ENCODE measurements at regions not wholly inside any gene's neighbourhood (a gene's known extent, or its start where the extent isn't known, plus 50 kb on each side); places are given as distances from the start of the nearest gene placed in this dataset.
"Not testable (repeated sequence)": the region's sequence is repeated elsewhere in the genome, so short reads cannot be mapped to it uniquely, and the experiment has no call there.

DNA sequence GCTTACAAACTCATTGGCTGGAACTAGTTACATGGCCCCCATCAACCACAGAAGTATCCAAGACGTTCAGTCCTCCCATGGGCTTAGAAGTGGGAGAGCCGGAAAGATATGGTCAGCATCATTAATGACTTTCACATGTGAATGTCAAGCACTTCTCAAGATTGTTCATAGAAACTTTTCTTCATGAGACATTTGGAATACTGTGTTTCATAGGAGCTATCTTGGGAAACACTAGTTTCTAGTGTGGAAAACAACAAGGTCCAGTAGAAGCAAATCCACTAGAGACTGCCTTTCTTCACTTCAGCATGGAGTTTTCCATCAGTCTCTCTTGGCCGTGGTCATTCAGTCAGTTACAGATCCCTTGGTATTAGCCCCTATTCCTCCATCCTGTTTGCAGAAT, 160.9 kb downstream of the C11orf91 start:
- intact Hi-C loops (cut with micrococcal nuclease), result no loop called here
- H3K4me1 Mint-ChIP-seq (ENCODE audit: low read depth), result no peaks in the 10 kb centered on the region
- H3K9me3 Mint-ChIP-seq, result no peaks in the 10 kb centered on the region
- H3K27me3 Mint-ChIP-seq, result peaks cover 14% of the 10 kb centered on the region
- no peaks in the 10 kb centered on the region for H3K36me3 Mint-ChIP-seq (ENCODE audit: low read depth)
- no peak overlapping the region for H3K4me3 Mint-ChIP-seq
- H3K27ac Mint-ChIP-seq, result no peak overlapping the region

DNA sequence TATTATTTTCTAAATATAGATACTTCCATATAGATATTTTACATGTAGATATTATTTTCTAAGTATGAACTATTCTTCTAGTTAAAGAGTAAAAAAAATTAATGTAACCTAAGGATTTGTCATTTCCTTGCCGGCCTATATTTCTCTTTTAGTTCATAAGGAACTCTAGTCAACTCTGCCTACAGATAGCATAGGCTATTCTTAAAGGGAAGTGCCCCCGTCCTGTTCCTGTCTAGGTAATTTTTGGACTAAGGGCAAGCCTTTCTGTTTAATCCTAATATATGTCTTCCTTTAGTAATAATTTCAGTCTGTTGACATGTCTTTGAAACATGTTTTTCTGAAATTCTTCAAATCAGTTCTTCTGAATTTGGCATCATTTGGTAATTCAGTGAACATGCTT, 161.9 kb downstream of the C11orf91 start:
- intact Hi-C loops (cut with micrococcal nuclease), result no loop called here
- H3K36me3 Mint-ChIP-seq (ENCODE audit: low read depth), result no peaks in the 10 kb centered on the region
- peaks cover 21% of the 10 kb centered on the region for H3K27me3 Mint-ChIP-seq

GRCh38 chr11:33536178-33536577, 164.4 kb downstream of the C11orf91 start:
- H3K9me3 Mint-ChIP-seq, result no peaks in the 10 kb centered on the region
- no peak overlapping the region for H3K4me3 Mint-ChIP-seq
- no peaks in the 10 kb centered on the region for H3K36me3 Mint-ChIP-seq (ENCODE audit: low read depth)
- intact Hi-C loops (cut with micrococcal nuclease), result no loop called here
- H3K27ac Mint-ChIP-seq, result no peak overlapping the region
- H3K4me1 Mint-ChIP-seq (ENCODE audit: low read depth), result no peaks in the 10 kb centered on the region
- peaks cover 22% of the 10 kb centered on the region for H3K27me3 Mint-ChIP-seq

More for the DNA sequence above, 161.9 kb downstream of the C11orf91 start:
- Mint-ChIP-seq H3K27ac (no peak overlapping the region), H3K4me1 (ENCODE audit: low read depth) (no peaks in the 10 kb centered on the region), H3K4me3 (no peak overlapping the region), H3K9me3 (no peaks in the 10 kb centered on the region)

GRCh38 chr11:33534575-33534974, 166.1 kb downstream of the C11orf91 start:
- Mint-ChIP-seq H3K9me3 (no peaks in the 10 kb centered on the region), H3K4me1 (ENCODE audit: low read depth) (no peaks in the 10 kb centered on the region), H3K27ac (no peak overlapping the region), H3K27me3 (peaks cover 24% of the 10 kb centered on the region), H3K4me3 (no peak overlapping the region), H3K36me3 (ENCODE audit: low read depth) (no peaks in the 10 kb centered on the region)
- intact Hi-C loops (cut with micrococcal nuclease), result no loop called here

DNA sequence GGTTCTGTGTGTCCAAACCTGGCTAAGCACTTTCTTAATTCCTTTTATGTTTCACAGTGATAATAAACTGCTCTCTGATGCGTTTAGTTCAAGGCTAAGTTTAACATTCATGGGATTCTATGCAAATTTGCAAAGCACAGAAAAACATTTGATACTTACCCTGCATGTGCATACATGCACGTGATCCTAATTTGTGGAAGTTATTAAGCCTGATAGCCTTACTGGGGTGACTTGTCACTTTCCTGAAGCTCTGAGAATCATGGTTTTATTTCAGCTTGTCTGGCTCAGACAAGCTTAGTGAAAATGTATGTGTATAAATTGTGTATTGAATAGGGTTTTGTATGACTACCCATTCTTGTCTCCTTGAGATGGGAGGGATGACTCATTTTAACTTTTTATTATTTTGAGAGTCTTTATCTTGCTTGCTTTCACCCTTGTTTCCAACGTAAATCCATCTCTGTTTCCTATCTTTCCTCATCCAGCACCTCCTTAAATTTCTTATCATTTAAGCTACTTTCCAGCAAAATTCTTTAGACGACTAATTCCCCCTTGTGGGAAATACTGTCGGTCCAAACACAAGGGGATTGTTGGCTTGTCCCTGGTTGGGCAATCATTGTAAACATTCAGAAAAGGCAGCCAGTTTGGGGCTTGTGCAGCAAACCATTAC, 167.1 kb downstream of the C11orf91 start:
- no peak overlapping the region for H3K4me3 Mint-ChIP-seq
- no peaks in the 10 kb centered on the region for H3K4me1 Mint-ChIP-seq (ENCODE audit: low read depth)
- H3K27me3 Mint-ChIP-seq, result peaks cover 24% of the 10 kb centered on the region
- intact Hi-C loops (cut with micrococcal nuclease), result no loop called here
- no peaks in the 10 kb centered on the region for H3K9me3 Mint-ChIP-seq
- no peak overlapping the region for H3K27ac Mint-ChIP-seq
- H3K36me3 Mint-ChIP-seq (ENCODE audit: low read depth), result no peaks in the 10 kb centered on the region

GRCh38 chr11:33532720-33533385, 167.8 kb downstream of the C11orf91 start:
- no peak overlapping the region for H3K4me3 Mint-ChIP-seq
- H3K27me3 Mint-ChIP-seq, result peaks cover 26% of the 10 kb centered on the region
- no peaks in the 10 kb centered on the region for H3K9me3 Mint-ChIP-seq
- intact Hi-C loops (cut with micrococcal nuclease), result no loop called here
- H3K36me3 Mint-ChIP-seq (ENCODE audit: low read depth), result no peaks in the 10 kb centered on the region
- H3K4me1 Mint-ChIP-seq (ENCODE audit: low read depth), result no peaks in the 10 kb centered on the region
- no peak overlapping the region for H3K27ac Mint-ChIP-seq

GRCh38 chr11:33532257-33532656, 168.4 kb downstream of the C11orf91 start:
- Mint-ChIP-seq H3K27ac (no peak overlapping the region), H3K4me1 (ENCODE audit: low read depth) (no peaks in the 10 kb centered on the region), H3K36me3 (ENCODE audit: low read depth) (no peaks in the 10 kb centered on the region), H3K4me3 (no peak overlapping the region), H3K9me3 (no peaks in the 10 kb centered on the region), H3K27me3 (peaks cover 27% of the 10 kb centered on the region)
- intact Hi-C loops (cut with micrococcal nuclease), result no loop called here

GRCh38 chr11:33531743-33532181, 168.9 kb downstream of the C11orf91 start:
- no peak overlapping the region for H3K4me3 Mint-ChIP-seq
- no peaks in the 10 kb centered on the region for H3K9me3 Mint-ChIP-seq
- intact Hi-C loops (cut with micrococcal nuclease), result no loop called here
- H3K4me1 Mint-ChIP-seq (ENCODE audit: low read depth), result no peaks in the 10 kb centered on the region
- H3K36me3 Mint-ChIP-seq (ENCODE audit: low read depth), result no peaks in the 10 kb centered on the region
- H3K27ac Mint-ChIP-seq, result no peak overlapping the region
- peaks cover 31% of the 10 kb centered on the region for H3K27me3 Mint-ChIP-seq

- H3K4me1 Mint-ChIP-seq (ENCODE audit: low read depth), result no peaks in the 10 kb centered on the region
- peaks cover 34% of the 10 kb centered on the region for H3K27me3 Mint-ChIP-seq
- intact Hi-C loops (cut with micrococcal nuclease), result no loop called here
- no peaks in the 10 kb centered on the region for H3K36me3 Mint-ChIP-seq (ENCODE audit: low read depth)
- no peaks in the 10 kb centered on the region for H3K9me3 Mint-ChIP-seq
- no peak overlapping the region for H3K27ac Mint-ChIP-seq
- H3K4me3 Mint-ChIP-seq, result no peak overlapping the region
Measured at GRCh38 chr11:33530815-33531214, 169.8 kb downstream of the C11orf91 start.

DNA sequence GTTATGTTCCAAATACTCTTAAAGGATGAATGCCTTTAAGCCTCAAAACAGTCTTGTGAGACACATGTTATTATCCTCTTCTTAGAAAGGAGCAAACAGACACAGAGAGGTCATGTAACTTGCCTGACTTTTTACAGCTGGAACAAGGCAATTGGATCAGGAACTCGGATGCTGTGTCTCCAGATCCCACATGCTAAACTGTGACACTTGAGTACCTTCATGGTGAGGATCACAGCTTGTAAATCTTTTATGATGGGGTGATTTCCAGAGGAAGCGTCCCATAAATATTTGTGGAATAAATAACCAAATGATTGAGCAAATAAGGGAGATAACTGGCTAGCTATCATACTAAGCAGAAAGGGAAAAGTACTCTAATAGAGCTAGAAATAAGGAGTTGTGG, 171.2 kb downstream of the C11orf91 start:
- H3K27me3 Mint-ChIP-seq, result peaks cover 32% of the 10 kb centered on the region
- no peak overlapping the region for H3K4me3 Mint-ChIP-seq
- H3K9me3 Mint-ChIP-seq, result no peaks in the 10 kb centered on the region
- H3K36me3 Mint-ChIP-seq (ENCODE audit: low read depth), result no peaks in the 10 kb centered on the region
- intact Hi-C loops (cut with micrococcal nuclease), result no loop called here
- no peak overlapping the region for H3K27ac Mint-ChIP-seq
- H3K4me1 Mint-ChIP-seq (ENCODE audit: low read depth), result no peaks in the 10 kb centered on the region

DNA sequence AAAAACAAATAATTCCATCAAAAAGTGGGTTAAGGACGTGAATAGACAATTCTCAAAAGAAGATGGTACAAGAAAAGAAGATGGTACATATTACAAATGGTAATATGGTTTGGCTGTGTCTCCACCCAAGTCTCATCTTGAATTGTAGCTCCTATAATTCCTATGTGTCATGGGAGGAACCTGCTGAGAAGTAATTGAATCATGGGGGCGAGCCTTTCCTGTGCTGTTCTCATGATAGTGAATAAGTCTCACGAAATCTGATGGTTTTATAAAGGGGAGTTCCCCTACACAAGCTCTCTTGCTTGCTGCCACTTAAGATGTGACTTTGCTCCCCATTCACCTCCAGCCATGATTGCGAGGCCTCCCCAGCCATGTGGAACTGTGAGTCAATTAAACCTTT, 172.9 kb downstream of the C11orf91 start:
- H3K36me3 Mint-ChIP-seq (ENCODE audit: low read depth); H3K9me3 Mint-ChIP-seq; intact Hi-C loops (cut with micrococcal nuclease); H3K27ac Mint-ChIP-seq; H3K4me1 Mint-ChIP-seq (ENCODE audit: low read depth); H3K4me3 Mint-ChIP-seq: not testable (repeated sequence)
- H3K27me3 Mint-ChIP-seq, result peaks cover 26% of the 10 kb centered on the region

DNA sequence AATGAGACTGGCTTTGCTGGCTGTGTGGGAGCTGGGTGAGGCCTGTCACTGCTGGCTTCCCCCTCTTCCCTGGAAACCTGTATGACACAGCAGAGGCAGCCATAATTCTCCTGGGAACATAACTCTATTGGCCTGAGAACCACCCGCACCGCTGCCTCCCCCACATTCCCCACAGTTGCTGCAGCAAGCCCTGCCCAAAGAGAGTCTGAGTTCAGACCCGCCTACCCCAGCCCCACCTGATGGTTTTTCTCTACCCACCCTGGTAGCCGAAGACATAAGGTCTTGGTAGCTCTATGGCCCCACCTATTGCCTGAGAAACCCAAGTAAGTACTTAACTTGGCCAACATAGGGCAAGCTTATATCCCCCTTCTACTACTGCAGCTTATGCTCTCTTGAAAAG, 174.8 kb downstream of the C11orf91 start:
- no peaks in the 10 kb centered on the region for H3K9me3 Mint-ChIP-seq
- H3K36me3 Mint-ChIP-seq (ENCODE audit: low read depth), result no peaks in the 10 kb centered on the region
- H3K27ac Mint-ChIP-seq, result no peak overlapping the region
- no peaks in the 10 kb centered on the region for H3K4me1 Mint-ChIP-seq (ENCODE audit: low read depth)
- intact Hi-C loops (cut with micrococcal nuclease), result no loop called here
- no peak overlapping the region for H3K4me3 Mint-ChIP-seq
- peaks cover 18% of the 10 kb centered on the region for H3K27me3 Mint-ChIP-seq

DNA sequence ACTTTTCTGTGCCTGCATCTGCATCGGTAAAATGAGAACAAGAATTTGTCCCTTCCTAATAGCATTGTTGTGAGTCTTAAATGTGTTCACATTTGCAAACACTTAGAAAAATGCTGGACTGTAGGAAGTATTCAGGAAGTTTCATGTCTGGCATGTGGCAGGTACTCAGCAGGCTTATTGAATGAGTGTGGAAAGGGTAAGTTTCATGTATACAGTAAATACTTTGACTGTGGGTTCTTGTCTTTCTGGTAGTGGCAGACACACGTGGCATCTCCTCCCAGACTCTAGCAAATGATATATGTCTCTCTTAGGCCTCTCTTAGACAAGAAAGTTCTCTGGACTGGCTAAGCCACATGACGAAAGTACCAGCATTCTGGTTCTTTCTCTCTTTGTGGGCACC, 179.2 kb downstream of the C11orf91 start:
- no peak overlapping the region for H3K4me3 Mint-ChIP-seq
- no peaks in the 10 kb centered on the region for H3K36me3 Mint-ChIP-seq (ENCODE audit: low read depth)
- H3K4me1 Mint-ChIP-seq (ENCODE audit: low read depth), result no peaks in the 10 kb centered on the region
- peaks cover 17% of the 10 kb centered on the region for H3K27me3 Mint-ChIP-seq
- intact Hi-C loops (cut with micrococcal nuclease), result no loop called here
- H3K9me3 Mint-ChIP-seq, result no peaks in the 10 kb centered on the region
- H3K27ac Mint-ChIP-seq, result no peak overlapping the region

- intact Hi-C loops (cut with micrococcal nuclease), result no loop called here
- Mint-ChIP-seq H3K4me1 (ENCODE audit: low read depth) (peaks cover 3% of the 10 kb centered on the region), H3K9me3 (no peaks in the 10 kb centered on the region), H3K27ac (no peak overlapping the region), H3K4me3 (no peak overlapping the region), H3K36me3 (ENCODE audit: low read depth) (no peaks in the 10 kb centered on the region), H3K27me3 (peaks cover 19% of the 10 kb centered on the region)
Measured at GRCh38 chr11:33520112-33520511, 180.5 kb downstream of the C11orf91 start.

DNA sequence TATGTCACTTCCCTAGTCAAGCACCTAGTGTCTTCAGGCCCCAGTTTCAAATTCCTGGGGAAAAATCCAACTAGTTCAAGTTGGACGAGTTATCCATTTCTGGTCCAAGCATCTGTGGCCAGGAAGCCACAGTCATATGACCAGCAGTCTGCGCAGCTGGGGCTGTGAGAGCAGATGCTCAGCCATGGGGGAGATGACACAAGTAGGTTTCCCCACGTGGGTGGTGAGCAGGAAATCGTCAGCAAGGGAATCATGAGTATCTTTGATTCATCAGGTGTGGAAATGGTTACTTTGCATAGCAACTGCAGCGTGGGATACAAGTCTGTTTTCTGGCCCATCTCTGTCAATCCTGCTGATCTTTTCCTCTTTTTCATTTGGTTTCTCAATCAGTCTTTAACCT, 185.3 kb downstream of the C11orf91 start:
- Mint-ChIP-seq H3K9me3 (no peaks in the 10 kb centered on the region), H3K27ac (no peak overlapping the region), H3K36me3 (ENCODE audit: low read depth) (no peaks in the 10 kb centered on the region), H3K4me3 (no peak overlapping the region), H3K4me1 (ENCODE audit: low read depth) (peaks cover 5% of the 10 kb centered on the region), H3K27me3 (peaks cover 16% of the 10 kb centered on the region)
- intact Hi-C loops (cut with micrococcal nuclease), result no loop called here

All from dendritic cell treated with granulocyte-macrophage colony-stimulating factor and Interleukin-4, amounts not matched to agents 40 ng/mL and 50 ng/mL, for 4 days (primary cell).